BE2C (cell line): ENCODE measurements at regions not wholly inside any gene's neighbourhood (a gene's known extent, or its start where the extent isn't known, plus 50 kb on each side); places are given as distances from the start of the nearest gene placed in this dataset.

Experiments
- DNase-seq: peaks from one replicate; pipeline ENCODE4 v3.0.0-alpha.2; 2020
- H3K27me3 ChIP-seq: fragments of 250-450 bp; sonication (Bioruptor Pico); 2 replicates; pipeline ENCODE4 v1.5.1; 2020; ENCODE audit warnings: mild to moderate bottlenecking
- H3K36me3 ChIP-seq: fragments of 250-450 bp; sonication (Bioruptor Pico); 2 replicates; pipeline ENCODE4 v1.5.1; 2020; ENCODE audit warnings: mild to moderate bottlenecking
- H3K4me1 ChIP-seq: fragments of 250-450 bp; sonication (Bioruptor Pico); 2 replicates; pipeline ENCODE4 v1.5.1; 2020
- H3K4me3 ChIP-seq: 2 replicates; pipeline ENCODE4 v1.5.1; 2011; ENCODE audit warnings: low read depth, low read length
- H3K9me3 ChIP-seq: fragments of 250-450 bp; sonication (Bioruptor Pico); 2 replicates; pipeline ENCODE4 v1.5.1; 2020
- CTCF ChIP-seq: IDR thresholded peaks from 2 replicates; pipeline ENCODE4 v1.5.1; 2012; ENCODE audit warnings: mild to moderate bottlenecking, low read depth, low read length

- Histone ChIP-seq H3K4me3 (no peak overlapping the region), H3K9me3 (no peaks in the 10 kb centered on the region), H3K27me3 (no peaks in the 10 kb centered on the region), H3K4me1 (no peaks in the 10 kb centered on the region), H3K36me3 (no peaks in the 10 kb centered on the region)
- DNase-seq: no peak
- no peak for TF ChIP-seq CTCF
Measured at GRCh38 chr2:4246364-4247131, 543.2 kb downstream of the DCDC2C start.

- no peak for TF ChIP-seq CTCF
Measured at GRCh38 chr2:4247791-4248190, 544.4 kb downstream of the DCDC2C start.

GRCh38 chr2:4255491-4255890 is 552.1 kb downstream of the DCDC2C start:
- H3K27me3 ChIP-seq: no peaks in the 10 kb centered on the region
- TF ChIP-seq CTCF: no peak
- no peak for DNase-seq
- no peaks in the 10 kb centered on the region; the same call in 1 of the 2 replicates for H3K9me3 ChIP-seq
- H3K4me3 ChIP-seq: no peak overlapping the region
- H3K4me1 ChIP-seq: no peaks in the 10 kb centered on the region
- no peaks in the 10 kb centered on the region for H3K36me3 ChIP-seq

More at GRCh38 chr2:4247791-4248190, 544.4 kb downstream of the DCDC2C start:
- no peaks in the 10 kb centered on the region for H3K4me1 ChIP-seq
- H3K36me3 ChIP-seq: no peaks in the 10 kb centered on the region
- H3K4me3 ChIP-seq: no peak overlapping the region
- no peaks in the 10 kb centered on the region for H3K27me3 ChIP-seq
- H3K9me3 ChIP-seq: no peaks in the 10 kb centered on the region
- DNase-seq: no peak

- no peak for TF ChIP-seq CTCF
- no peak for DNase-seq
Measured at GRCh38 chr2:4256351-4256750, 553.0 kb downstream of the DCDC2C start.

GRCh38 chr2:4258563-4258962 is 555.2 kb downstream of the DCDC2C start:
- Histone ChIP-seq H3K9me3 (no peaks in the 10 kb centered on the region; the same call in 1 of the 2 replicates), H3K27me3 (no peaks in the 10 kb centered on the region), H3K36me3 (no peaks in the 10 kb centered on the region), H3K4me3 (no peak overlapping the region), H3K4me1 (no peaks in the 10 kb centered on the region)
- no peak for DNase-seq
- no peak for TF ChIP-seq CTCF

More at GRCh38 chr2:4256351-4256750, 553.0 kb downstream of the DCDC2C start:
- no peaks in the 10 kb centered on the region for H3K27me3 ChIP-seq
- H3K9me3 ChIP-seq: no peaks in the 10 kb centered on the region; the same call in 1 of the 2 replicates
- H3K4me1 ChIP-seq: no peaks in the 10 kb centered on the region
- H3K4me3 ChIP-seq: no peak overlapping the region
- H3K36me3 ChIP-seq: no peaks in the 10 kb centered on the region

- H3K4me1 ChIP-seq: no peaks in the 10 kb centered on the region
- no peaks in the 10 kb centered on the region for H3K27me3 ChIP-seq
- no peak for TF ChIP-seq CTCF
- no peak overlapping the region for H3K4me3 ChIP-seq
- H3K36me3 ChIP-seq: no peaks in the 10 kb centered on the region
- DNase-seq: no peak
- no peaks in the 10 kb centered on the region for H3K9me3 ChIP-seq
Measured at GRCh38 chr2:4265936-4266335, 562.6 kb downstream of the DCDC2C start.
